NCI-H82 treated with DMSO at 0.1 percent for 48 hours (cell line): ENCODE measurements at regions not wholly inside any gene's neighbourhood (a gene's known extent, or its start where the extent isn't known, plus 50 kb on each side); places are given as distances from the start of the nearest gene placed in this dataset.
"Not testable (repeated sequence)": the region's sequence is repeated elsewhere in the genome, so short reads cannot be mapped to it uniquely, and the experiment has no call there.

ENCODE experiments used
- DNase-seq: peaks from one replicate; lab custom pipeline; 2025; ENCODE audit not compliant: unreplicated experiment; lab: John Stamatoyannopoulos, UW

- DNase-seq: no peak
Measured at GRCh38 chr2:4039896-4040295, 336.5 kb downstream of the DCDC2C start.

GRCh38 chr2:4047961-4048891, 344.9 kb downstream of the DCDC2C start:
- DNase-seq: no peak

- no peak for DNase-seq
Measured at GRCh38 chr2:4049463-4049862, 346.1 kb downstream of the DCDC2C start.

- DNase-seq: no peak
Measured at GRCh38 chr2:4053769-4054493, 350.6 kb downstream of the DCDC2C start.

DNA sequence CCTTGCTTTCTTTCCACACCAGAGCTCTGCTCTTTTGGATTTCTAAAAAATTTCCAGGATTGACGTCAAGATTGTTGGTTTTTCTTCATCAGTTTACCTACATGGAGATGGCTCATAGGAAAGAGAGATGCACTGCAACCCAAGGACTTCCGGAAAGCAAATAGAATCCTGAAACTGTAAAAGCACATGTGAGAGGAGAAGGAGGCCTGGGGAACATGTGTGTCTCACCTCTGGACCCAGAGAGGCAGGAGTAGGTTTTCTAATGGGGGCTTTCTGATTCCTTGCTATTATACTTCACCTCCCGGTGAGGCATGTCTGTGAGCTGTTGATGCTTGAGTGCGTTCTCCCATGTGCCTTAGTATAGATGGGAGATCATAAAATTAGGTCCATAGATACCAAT, 362.8 kb downstream of the DCDC2C start:
- no peak for DNase-seq

DNA sequence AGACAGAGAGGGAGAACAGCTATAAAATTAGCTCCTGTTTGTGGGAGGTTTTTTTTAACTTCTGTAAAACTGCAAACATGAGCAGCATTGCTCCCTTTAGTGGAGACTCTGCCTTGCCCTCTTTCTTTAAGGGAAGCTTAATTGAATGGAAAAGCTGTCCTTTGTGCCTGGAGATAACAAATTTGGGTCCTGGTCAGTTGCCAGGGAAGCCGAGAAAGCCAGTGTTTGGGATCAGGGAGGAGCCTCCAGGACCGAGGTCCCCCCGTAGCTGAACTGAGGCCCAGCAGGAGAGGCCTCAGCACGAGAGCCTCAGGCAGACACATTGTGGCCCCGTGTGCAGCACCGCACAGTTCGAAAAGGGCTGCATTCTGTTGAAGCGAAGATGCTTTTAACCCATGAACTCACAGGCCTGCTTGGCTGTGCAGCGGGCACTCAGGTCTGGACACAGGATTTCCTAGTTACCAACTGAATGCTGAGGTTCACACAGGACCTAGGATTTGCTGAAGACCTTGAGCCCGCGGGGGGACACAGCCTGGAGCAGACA, 369.7 kb downstream of the DCDC2C start:
- DNase-seq: no peak

- DNase-seq: no peak
Measured at GRCh38 chr2:4077017-4077416, 373.6 kb downstream of the DCDC2C start.

DNA sequence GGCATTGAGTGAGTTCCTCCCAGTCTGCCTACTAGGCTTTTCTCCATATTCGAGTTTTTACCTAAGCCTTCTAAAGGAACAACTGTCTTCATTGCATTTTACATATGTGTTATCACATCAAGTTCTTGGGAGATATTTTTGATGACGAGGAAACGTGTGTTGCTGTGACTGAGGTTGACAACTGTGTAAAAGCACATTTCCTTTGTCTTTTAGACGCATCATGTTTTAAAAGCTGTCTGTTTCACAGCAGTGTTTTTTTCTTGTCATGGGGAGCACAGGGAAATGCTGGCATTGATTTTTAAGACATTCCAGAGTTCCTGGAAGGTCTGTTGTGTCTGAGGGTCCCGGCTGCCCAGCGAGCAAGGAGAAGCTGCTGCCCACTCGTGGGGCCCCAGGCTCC, 381.8 kb downstream of the DCDC2C start:
- DNase-seq: no peak

- no peak for DNase-seq
Measured at GRCh38 chr2:4090668-4091630, 387.6 kb downstream of the DCDC2C start.

DNA sequence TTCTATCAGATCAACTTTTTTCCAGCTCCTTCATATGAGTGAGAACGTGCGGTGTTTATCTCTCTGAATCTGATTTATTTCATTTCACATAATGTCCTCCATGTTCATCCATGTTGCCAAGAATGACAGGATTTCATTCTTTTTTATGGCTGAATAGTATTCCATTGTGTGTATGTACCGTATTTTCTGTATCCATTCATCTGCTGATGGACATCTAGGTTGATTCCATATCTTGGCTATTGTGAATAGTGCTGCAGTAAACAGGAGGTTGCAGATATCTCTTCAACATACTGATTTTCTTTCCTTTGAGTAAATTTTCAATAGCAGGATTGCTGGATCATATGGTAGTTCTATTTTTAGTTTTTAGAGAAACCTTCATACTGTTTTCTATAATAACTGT, 388.5 kb downstream of the DCDC2C start:
- DNase-seq: no peak

DNA sequence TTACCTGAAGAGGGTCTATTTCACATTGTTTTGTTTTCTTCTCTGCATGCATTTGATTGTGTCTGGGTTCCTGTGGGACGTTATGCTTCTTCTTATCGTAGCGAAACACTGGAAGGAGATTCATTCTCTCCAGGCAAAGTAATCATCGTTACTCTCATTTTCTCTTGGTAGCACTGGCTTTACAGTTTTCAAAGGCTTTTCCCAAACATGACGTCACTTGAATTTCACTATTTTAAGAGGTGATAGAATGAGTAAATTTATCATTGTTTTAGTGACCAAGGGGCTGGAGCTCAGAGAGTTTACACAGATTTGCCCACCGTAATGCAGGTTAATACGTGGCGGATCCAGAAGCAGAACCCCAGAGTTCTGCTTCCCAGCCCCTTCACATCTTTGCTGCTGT, 391.4 kb downstream of the DCDC2C start:
- no peak for DNase-seq

DNA sequence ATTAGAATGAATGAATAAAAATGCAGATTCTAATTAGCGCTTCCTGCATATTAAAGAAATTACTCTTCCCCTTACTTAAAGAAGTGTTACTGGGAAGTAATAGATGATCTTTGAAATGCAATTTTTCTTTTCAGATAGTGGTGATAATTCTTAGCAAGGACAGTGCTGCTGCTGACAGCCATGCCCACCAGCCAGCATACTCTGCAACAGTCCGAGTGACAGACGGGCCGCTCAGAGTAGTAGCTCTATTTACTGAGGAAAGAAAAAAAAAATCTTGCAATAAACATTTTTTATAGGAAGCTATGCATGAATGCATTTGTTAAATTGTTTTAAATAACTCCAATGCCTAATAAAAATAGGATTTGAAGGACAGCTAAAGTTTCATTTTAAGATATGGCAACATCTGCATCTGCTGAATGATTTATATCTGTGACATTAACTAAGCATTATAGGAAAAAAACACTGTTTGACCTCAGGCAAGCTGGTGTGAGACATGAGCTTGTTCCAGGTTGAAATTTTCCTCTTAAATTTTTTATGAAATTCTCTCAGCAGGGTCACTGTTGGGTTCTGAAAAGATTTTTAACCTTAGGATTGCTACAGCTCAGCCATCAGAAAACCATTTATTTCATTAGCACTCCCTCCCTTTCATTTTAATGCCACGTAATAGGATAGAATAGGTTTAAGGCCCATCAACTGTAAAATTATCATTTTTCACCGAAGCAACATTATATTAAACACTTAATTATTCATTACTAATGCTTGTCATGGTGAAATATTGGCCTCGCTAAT, 393.8 kb downstream of the DCDC2C start:
- DNase-seq: no peak

- no peak for DNase-seq
Measured at GRCh38 chr2:4098137-4098536, 394.8 kb downstream of the DCDC2C start.

DNA sequence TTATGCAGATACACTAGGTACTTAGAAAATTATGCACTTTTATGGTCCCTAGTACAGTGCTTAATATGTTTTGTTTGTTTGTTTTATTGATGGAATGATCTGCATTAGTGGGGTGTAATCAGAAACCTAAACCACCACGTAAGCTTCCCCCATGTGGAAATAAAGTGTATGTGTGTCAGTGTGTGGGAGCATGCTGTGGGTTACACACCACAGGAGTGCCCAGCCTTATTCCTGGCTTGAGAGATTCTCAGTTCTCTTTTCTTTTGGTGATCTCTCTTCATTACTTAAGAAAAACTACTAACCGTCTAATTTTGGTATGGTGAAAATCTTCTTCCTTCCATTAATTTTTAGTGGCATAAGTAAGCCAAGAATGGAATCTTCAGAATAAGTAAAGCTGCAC, 398.6 kb downstream of the DCDC2C start:
- DNase-seq: no peak

DNA sequence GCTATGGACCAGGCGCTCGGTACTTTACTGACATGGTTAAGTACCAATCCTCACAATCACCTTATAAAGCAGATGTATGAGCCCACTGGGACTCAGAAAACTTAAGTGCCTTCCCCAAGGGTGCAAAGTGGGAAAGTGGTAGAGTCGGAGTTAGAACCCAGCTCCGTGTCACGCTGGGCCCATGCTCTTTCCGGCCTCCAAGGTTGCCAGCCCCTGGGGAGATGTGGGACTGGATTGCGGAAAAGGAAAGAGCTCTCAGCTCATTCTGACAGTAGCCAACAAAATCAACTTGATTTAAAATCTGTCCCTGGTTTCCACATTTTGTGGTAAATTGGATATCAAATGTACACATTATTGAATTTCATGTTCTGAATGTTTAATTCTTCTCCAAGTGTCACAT, 403.8 kb downstream of the DCDC2C start:
- DNase-seq: no peak

DNA sequence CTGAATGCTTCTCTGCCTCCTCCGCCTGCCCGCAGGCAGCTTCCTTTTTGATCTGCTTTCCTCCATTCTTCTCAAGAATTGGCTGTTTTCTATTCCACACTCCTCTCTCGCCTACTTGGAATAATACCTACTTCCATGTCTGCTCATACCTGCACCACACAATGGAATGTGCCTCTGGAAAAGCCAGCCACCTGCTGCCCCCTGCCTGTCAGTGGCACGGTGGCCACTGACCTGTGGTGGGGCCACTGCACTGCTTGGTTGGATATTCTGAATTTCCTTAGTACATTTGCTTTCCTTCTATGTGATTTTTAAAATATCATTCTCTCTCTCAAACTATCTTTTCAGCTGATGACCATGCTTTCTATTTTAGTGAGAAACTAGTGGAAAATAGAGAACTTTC, 406.9 kb downstream of the DCDC2C start:
- DNase-seq: no peak

DNA sequence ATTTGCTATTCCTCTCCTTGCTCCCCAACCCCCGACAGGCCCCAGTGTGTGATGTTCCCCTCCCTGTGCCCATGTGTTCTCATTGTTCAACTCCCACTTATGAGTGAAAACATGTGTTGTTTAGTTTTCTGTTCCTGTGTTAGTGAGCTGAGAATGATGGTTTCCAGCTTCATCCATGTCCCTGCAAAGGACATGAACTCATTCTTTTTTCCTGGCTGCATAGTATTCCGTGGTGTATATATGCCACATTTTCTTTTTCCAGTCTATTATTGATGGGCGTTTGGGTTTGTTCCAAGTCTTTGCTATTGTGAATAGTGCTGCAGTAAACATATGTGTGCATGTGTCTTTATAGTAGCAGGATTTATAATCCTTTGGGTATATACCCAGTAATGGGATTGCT, 412.1 kb downstream of the DCDC2C start:
- DNase-seq: not testable (repeated sequence)

GRCh38 chr2:4122726-4123125, 419.4 kb downstream of the DCDC2C start:
- no peak for DNase-seq

GRCh38 chr2:4130651-4131050, 427.3 kb downstream of the DCDC2C start:
- DNase-seq: no peak
